OCI-LY3 (cell line): ENCODE measurements at regions not wholly inside any gene's neighbourhood (a gene's known extent, or its start where the extent isn't known, plus 50 kb on each side); places are given as distances from the start of the nearest gene placed in this dataset.

Experiments
- H2AFZ ChIP-seq: fragments of 200-600, 300-600 bp; shearing (Covaris generic); 2 replicates; pipeline ENCODE4 v1.6.0; 2014; ENCODE audit warnings: antibody characterized with exemption, low read depth, low read length
- H3K27ac ChIP-seq: fragments of 200-600, 300-600 bp; sonication (generic); 2 replicates; pipeline ENCODE4 v1.5.1; 2014; ENCODE audit warnings: mild to moderate bottlenecking, low read length, moderate library complexity, mixed read lengths
- H3K27me3 ChIP-seq: fragments of 200-600, 300-600 bp; sonication (generic); 2 replicates; pipeline ENCODE4 v1.6.1; 2014; ENCODE audit warnings: low read depth, low read length, mixed read lengths
- H3K36me3 ChIP-seq: fragments of 200-600, 300-600 bp; sonication (generic); replicated peaks from 2 replicates; pipeline ENCODE3; 2014; ENCODE audit warnings: low read depth, low read length, mixed read lengths
- H3K4me1 ChIP-seq: fragments of 300-600, 200-600 bp; sonication (generic); 2 replicates; pipeline ENCODE4 v1.6.1; 2014; ENCODE audit warnings: low read length, mixed read lengths
- H3K4me2 ChIP-seq: fragments of 200-600, 300-600 bp; sonication (generic); 2 replicates; pipeline ENCODE4 v1.6.1; 2014; ENCODE audit warnings: low read length, mixed read lengths
- H3K4me3 ChIP-seq: fragments of 300-600, 200-600 bp; sonication (generic); 2 replicates; pipeline ENCODE4 v1.5.1; 2014; ENCODE audit warnings: antibody characterized with exemption, mild to moderate bottlenecking, low read length, moderate library complexity
- H3K79me2 ChIP-seq: fragments of 300-600, 200-600 bp; shearing (Covaris generic); 2 replicates; pipeline ENCODE4 v1.6.1; 2014; ENCODE audit warnings: mild to moderate bottlenecking, low read length, mixed read lengths
- H3K9ac ChIP-seq: fragments of 300-600, 200-600 bp; shearing (Covaris generic); 2 replicates; pipeline ENCODE4 v1.6.0; 2014; ENCODE audit warnings: mild to moderate bottlenecking, low read length, moderate library complexity
- H3K9me3 ChIP-seq: fragments of 200-600, 300-600 bp; shearing (Covaris generic); 2 replicates; pipeline ENCODE4 v1.6.1; 2014; ENCODE audit warnings: low read length, mixed read lengths; ENCODE audit not compliant: insufficient read depth
- H4K20me1 ChIP-seq: fragments of 200-600, 300-600 bp; sonication (generic); 2 replicates; pipeline ENCODE4 v1.6.1; 2016; ENCODE audit warnings: low read length, mixed read lengths; ENCODE audit not compliant: insufficient read depth
- CTCF ChIP-seq: fragments of 200-600, 300-600 bp; sonication (generic); IDR thresholded peaks from 2 replicates; pipeline ENCODE4 v1.5.1; 2014; ENCODE audit warnings: antibody characterized with exemption, low read length, low read depth
- EZH2phosphoT487 ChIP-seq: fragments of 200-600 bp; shearing (Covaris generic); IDR thresholded peaks from 2 replicates; pipeline ENCODE4 v1.6.1; 2018; ENCODE audit warnings: antibody characterized with exemption, mixed run types, low read depth

GRCh38 chr6:140438346-140438735, 1063.9 kb upstream of the CITED2 start:
- Histone ChIP-seq H2AFZ (no peak overlapping the region), H4K20me1 (no peaks in the 10 kb centered on the region)
- TF ChIP-seq EZH2phosphoT487, result no peak
- no peak for TF ChIP-seq CTCF

GRCh38 chr6:140437619-140438345, 1063.3 kb upstream of the CITED2 start:
- no peaks in the 10 kb centered on the region for H3K27me3 ChIP-seq
- no peaks in the 10 kb centered on the region for H3K9me3 ChIP-seq
- no peak overlapping the region for H2AFZ ChIP-seq
- H3K4me2 ChIP-seq, result no peak overlapping the region
- H3K79me2 ChIP-seq, result no peaks in the 10 kb centered on the region
- H3K4me1 ChIP-seq, result no peaks in the 10 kb centered on the region
- no peak overlapping the region for H3K4me3 ChIP-seq
- no peak overlapping the region for H3K9ac ChIP-seq
- TF ChIP-seq CTCF, result no peak
- TF ChIP-seq EZH2phosphoT487, result no peak
- no peaks in the 10 kb centered on the region for H4K20me1 ChIP-seq
- no peaks in the 10 kb centered on the region for H3K36me3 ChIP-seq
- no peak overlapping the region for H3K27ac ChIP-seq

More at GRCh38 chr6:140438346-140438735, 1063.9 kb upstream of the CITED2 start:
- Histone ChIP-seq H3K79me2 (no peaks in the 10 kb centered on the region), H3K36me3 (no peaks in the 10 kb centered on the region), H3K9ac (no peak overlapping the region), H3K27ac (no peak overlapping the region), H3K4me2 (no peak overlapping the region), H3K4me1 (no peaks in the 10 kb centered on the region), H3K9me3 (no peaks in the 10 kb centered on the region), H3K4me3 (no peak overlapping the region), H3K27me3 (no peaks in the 10 kb centered on the region)

GRCh38 chr6:140436023-140436811, 1061.8 kb upstream of the CITED2 start:
- H3K4me3 ChIP-seq, result no peak overlapping the region
- no peaks in the 10 kb centered on the region for H3K27me3 ChIP-seq
- no peaks in the 10 kb centered on the region for H4K20me1 ChIP-seq
- TF ChIP-seq CTCF (no peak), EZH2phosphoT487 (no peak)
- H2AFZ ChIP-seq, result no peak overlapping the region
- no peaks in the 10 kb centered on the region for H3K79me2 ChIP-seq
- H3K4me2 ChIP-seq, result no peak overlapping the region
- H3K27ac ChIP-seq, result no peak overlapping the region
- no peaks in the 10 kb centered on the region for H3K36me3 ChIP-seq
- no peak overlapping the region for H3K9ac ChIP-seq
- no peaks in the 10 kb centered on the region for H3K9me3 ChIP-seq
- H3K4me1 ChIP-seq, result no peaks in the 10 kb centered on the region

GRCh38 chr6:140434761-140435160, 1060.3 kb upstream of the CITED2 start:
- no peaks in the 10 kb centered on the region for H4K20me1 ChIP-seq
- no peaks in the 10 kb centered on the region for H3K4me1 ChIP-seq
- no peaks in the 10 kb centered on the region for H3K9me3 ChIP-seq
- no peak overlapping the region for H3K9ac ChIP-seq
- H3K79me2 ChIP-seq, result no peaks in the 10 kb centered on the region
- H2AFZ ChIP-seq, result no peak overlapping the region
- H3K36me3 ChIP-seq, result no peaks in the 10 kb centered on the region
- TF ChIP-seq EZH2phosphoT487, result no peak
- no peak for TF ChIP-seq CTCF
- H3K4me3 ChIP-seq, result no peak overlapping the region
- no peaks in the 10 kb centered on the region for H3K27me3 ChIP-seq
- no peak overlapping the region for H3K4me2 ChIP-seq
- no peak overlapping the region for H3K27ac ChIP-seq
